Stimulated activated naive CD8-positive, alpha-beta T cell treated with anti-CD3 and anti-CD28 coated beads, Interleukin-15, amount 100 ng/mL, for 72 hours (primary cell): ENCODE measurements at regions not wholly inside any gene's neighbourhood (a gene's known extent, or its start where the extent isn't known, plus 50 kb on each side); places are given as distances from the start of the nearest gene placed in this dataset.

Experiments used
- ATAC-seq: fragments of 150-1000 bp; cut with Tn5 transposase; 2 replicates; pipeline ENCODE4 v1.10.0; 2021; ENCODE audit warnings: mild to moderate bottlenecking, moderate library complexity
- DNase-seq, 2 donors: peaks; one replicate each; pipeline ENCODE4 v3.0.0; 2021 to 2022
- H3K27ac Mint-ChIP-seq, 2 donors: one replicate each; pipeline ENCODE4 v1.8.0; 2022; ENCODE audit warnings: mild to moderate bottlenecking in 2 of 2, mixed read lengths in 2 of 2, moderate library complexity in 2 of 2
- H3K27me3 Mint-ChIP-seq: one replicate; pipeline ENCODE4 v1.8.0; 2022; ENCODE audit warnings: mixed read lengths
- H3K4me1 Mint-ChIP-seq: one replicate; pipeline ENCODE4 v1.8.0; 2022; ENCODE audit warnings: mild to moderate bottlenecking, mixed read lengths
- H3K4me3 Mint-ChIP-seq, 2 donors: one replicate each; pipeline ENCODE4 v1.8.0; 2022; ENCODE audit warnings: mild to moderate bottlenecking in 2 of 2, mixed read lengths in 2 of 2, moderate library complexity in 1 of 2
- H3K9me3 Mint-ChIP-seq, 2 donors: one replicate each; pipeline ENCODE4 v1.8.0; 2022; ENCODE audit warnings: mixed read lengths in 2 of 2

DNA sequence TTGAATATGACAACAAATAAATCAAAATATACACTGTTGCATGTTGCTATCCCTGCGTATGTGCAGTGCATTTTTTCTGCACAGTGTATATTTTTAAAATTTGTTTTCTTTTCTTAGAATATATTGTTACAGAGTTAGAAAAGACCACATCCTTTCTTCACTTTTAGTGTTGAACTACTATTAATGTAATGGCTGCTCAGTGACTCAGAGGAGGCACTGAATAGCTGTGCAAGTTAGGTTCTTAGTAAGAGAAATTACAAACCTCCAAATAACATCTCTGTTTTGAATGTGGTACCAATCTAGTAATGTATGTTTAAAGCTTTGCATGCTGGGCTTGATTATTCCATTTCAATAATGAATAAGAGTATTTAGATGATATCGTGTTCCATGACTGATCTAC lies 208.9 kb upstream of the PRR16 start:
- Mint-ChIP-seq H3K4me3 (no peak overlapping the region), H3K4me1 (no peaks in the 10 kb centered on the region), H3K27me3 (no peaks in the 10 kb centered on the region), H3K27ac (no peak overlapping the region), H3K9me3 (no peaks in the 10 kb centered on the region)
- no peak for DNase-seq
- ATAC-seq: no peak

DNA sequence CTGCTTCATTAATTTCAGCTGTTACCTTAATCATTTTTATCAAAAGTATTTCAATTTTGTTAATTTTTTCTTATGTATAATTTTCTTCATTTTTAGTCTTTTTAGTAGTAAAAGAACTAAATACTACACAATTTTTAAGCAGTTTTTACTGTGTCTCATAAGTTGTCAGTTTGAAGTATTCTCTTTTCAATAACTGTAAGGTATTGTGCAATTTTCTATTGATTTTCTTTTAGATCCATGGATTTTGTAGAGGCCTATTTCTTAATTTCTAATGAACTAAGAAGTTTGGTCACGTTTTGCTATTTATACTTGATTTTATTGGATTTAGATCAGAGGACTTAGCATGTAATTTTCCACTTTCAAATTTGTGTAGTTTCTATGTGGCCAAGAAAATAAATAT lies 207.7 kb upstream of the PRR16 start:
- no peaks in the 10 kb centered on the region for H3K9me3 Mint-ChIP-seq
- no peak for DNase-seq
- no peak overlapping the region for H3K4me3 Mint-ChIP-seq
- no peak overlapping the region for H3K27ac Mint-ChIP-seq
- ATAC-seq: no peak
- H3K4me1 Mint-ChIP-seq: no peaks in the 10 kb centered on the region
- H3K27me3 Mint-ChIP-seq: no peaks in the 10 kb centered on the region

DNA sequence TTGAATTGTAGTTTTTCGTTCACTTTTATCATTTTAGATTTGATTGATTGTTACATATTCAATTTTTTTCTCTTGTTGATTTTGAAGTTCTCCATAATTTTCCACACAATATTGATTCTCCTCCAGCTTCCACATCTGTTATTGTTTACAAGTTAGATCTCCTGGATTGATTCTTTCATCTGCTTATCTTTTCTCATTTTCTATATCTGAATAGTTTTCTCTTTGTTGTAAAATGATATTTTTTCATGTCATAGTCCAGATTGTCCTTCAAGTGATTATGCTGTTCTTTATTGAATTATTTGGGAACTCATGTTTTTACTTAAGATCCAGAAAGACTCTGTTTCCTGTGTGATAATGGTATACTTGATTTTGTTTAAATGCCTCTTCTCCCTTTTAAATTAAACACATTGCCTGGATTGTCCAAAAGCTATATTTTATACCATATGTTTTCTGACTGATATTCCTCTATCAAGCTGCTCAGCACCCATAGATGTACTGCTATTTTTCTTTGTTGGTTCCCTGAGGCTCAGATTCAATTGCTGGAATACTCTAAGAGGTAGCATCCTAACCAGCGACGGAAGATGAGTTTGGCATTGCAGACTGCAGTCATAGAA lies 206.6 kb upstream of the PRR16 start:
- no peak for ATAC-seq
- no peak overlapping the region for H3K27ac Mint-ChIP-seq
- no peak overlapping the region for H3K4me3 Mint-ChIP-seq
- no peaks in the 10 kb centered on the region for H3K4me1 Mint-ChIP-seq
- DNase-seq: no peak
- H3K9me3 Mint-ChIP-seq: no peaks in the 10 kb centered on the region
- H3K27me3 Mint-ChIP-seq: no peaks in the 10 kb centered on the region

DNA sequence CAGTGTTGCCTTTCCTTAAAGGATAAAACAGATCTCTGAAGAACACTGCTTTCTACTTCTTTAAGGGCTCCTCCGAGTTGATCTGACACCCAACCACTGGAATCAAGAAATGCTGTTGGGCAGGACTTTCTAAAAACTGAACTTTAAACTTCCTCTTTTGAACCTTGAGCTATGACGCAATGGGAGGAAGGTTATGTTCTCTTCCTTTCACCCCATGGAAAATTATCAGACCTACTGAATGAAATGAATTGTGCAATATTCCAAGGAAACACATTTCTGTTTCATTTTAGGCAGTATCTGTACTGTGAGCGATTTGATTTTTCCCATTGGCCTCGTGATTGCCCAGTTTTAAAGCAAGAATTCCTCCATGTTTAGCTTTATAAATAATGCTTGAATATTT lies 206.0 kb upstream of the PRR16 start:
- ATAC-seq: no peak
- no peaks in the 10 kb centered on the region for H3K27me3 Mint-ChIP-seq

DNA sequence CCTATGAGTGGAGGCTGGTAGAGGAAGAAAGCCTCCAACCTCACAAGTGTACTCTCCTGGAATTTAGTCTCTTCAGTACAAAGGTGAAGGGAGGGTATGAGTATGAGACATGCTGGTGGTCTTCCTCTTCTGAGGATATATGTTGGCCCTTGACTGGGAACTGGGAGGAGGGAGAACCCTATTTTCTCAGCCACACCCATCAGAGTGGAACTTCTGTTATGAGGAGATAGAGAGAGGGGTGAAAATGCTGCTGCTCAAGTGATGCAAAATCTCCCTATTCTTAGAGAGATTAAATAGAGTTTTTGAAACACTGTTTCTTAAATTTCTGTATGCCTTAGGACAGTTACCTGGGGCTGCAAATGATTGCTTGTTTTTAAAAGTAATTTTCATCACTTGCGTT lies 203.4 kb upstream of the PRR16 start:
- DNase-seq (no peak), ATAC-seq (no peak)
- Mint-ChIP-seq H3K9me3 (no peaks in the 10 kb centered on the region), H3K27me3 (no peaks in the 10 kb centered on the region), H3K27ac (no peak overlapping the region), H3K4me3 (no peak overlapping the region), H3K4me1 (no peaks in the 10 kb centered on the region)

More for the DNA sequence above, 206.0 kb upstream of the PRR16 start:
- H3K9me3 Mint-ChIP-seq: no peaks in the 10 kb centered on the region
- no peak overlapping the region for H3K27ac Mint-ChIP-seq
- H3K4me3 Mint-ChIP-seq: no peak overlapping the region
- H3K4me1 Mint-ChIP-seq: no peaks in the 10 kb centered on the region
- no peak for DNase-seq

DNA sequence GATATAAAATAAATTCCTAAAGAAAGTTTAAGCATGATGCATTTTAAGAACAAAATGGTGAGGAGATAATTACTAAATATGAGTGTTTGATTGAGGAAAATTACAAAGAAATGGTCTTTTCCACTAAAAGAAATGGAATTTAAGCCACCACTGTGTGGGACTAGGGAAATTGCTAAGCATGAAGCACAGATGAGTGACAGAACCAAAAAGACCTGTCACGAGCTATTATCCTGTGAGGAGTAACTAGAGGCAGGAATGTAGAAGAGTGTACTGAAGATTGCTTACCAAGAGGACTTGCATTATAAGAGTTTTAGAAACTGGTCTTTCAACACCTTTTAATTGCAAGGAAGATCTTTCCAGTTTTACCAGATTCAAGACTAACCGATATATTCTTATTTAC lies 193.6 kb upstream of the PRR16 start:
- Mint-ChIP-seq H3K4me1 (no peaks in the 10 kb centered on the region), H3K9me3 (peaks cover 4 to 14% of the 10 kb centered on the region in 2 donors), H3K4me3 (no peak overlapping the region), H3K27ac (no peak overlapping the region), H3K27me3 (no peaks in the 10 kb centered on the region)
- ATAC-seq (no peak), DNase-seq (no peak)

DNA sequence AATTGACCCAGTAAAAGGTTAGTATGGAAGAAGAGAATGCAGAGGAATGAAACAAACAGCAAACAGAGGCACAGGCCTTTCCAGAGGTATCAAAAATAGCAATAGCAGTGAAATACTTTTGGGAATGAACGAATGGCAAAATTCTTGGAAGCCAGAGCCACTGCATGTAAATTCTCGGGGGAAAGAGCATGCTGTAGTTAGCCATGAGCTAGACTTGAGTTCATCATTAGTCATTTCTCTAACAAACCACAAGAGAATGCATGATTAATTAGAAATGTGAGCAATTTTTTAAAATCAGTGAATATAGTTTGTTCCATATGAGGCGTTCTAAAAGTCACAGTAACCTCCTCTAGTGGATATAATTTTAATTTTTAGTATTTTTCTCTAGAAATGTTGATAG lies 170.3 kb upstream of the PRR16 start:
- no peak overlapping the region for H3K4me3 Mint-ChIP-seq
- ATAC-seq (no peak), DNase-seq (no peak)
- no peaks in the 10 kb centered on the region for H3K9me3 Mint-ChIP-seq
- H3K4me1 Mint-ChIP-seq: no peaks in the 10 kb centered on the region
- no peak overlapping the region for H3K27ac Mint-ChIP-seq
- no peaks in the 10 kb centered on the region for H3K27me3 Mint-ChIP-seq

DNA sequence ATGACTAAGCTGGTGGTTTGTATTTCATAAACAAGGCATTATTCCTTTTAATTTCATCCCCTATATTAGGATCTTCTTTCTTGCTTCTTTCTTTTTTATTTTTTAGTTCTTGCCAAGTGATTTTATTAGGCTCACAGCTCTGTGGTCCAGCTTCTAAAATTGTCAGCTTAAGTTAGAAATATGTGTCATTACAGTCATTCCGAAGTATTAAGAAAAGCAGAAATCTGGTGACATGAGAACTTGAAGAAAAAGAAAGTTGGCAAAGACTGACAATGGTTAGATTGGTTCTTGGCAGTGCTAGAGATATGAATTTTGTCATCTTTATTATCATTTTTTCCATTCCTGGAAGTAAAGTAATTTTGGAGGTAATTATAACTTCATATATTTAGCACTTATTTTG lies 166.5 kb upstream of the PRR16 start:
- no peaks in the 10 kb centered on the region for H3K9me3 Mint-ChIP-seq
- no peaks in the 10 kb centered on the region for H3K4me1 Mint-ChIP-seq
- ATAC-seq (no peak), DNase-seq (no peak)
- no peak overlapping the region for H3K4me3 Mint-ChIP-seq
- no peak overlapping the region for H3K27ac Mint-ChIP-seq
- no peaks in the 10 kb centered on the region for H3K27me3 Mint-ChIP-seq

DNA sequence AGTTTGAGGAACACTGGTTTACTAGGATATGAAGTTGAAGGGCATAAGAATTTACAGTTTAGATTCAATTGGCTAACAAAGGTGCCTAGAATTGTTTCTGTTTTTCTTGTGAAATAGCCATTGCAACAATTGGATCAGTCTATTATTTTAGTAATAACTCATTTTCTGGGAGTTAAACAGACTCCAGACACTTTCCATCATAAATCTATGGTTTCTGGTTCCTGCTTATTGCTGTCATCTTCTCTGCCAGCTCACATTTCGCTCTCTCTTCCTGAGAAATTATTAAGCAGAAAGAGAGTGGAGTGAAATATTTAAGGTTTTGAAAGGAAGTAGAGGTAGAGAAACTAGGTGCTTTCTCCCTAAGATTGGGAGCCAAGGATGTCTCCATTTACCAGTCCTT lies 165.1 kb upstream of the PRR16 start:
- H3K4me1 Mint-ChIP-seq: no peaks in the 10 kb centered on the region

DNA sequence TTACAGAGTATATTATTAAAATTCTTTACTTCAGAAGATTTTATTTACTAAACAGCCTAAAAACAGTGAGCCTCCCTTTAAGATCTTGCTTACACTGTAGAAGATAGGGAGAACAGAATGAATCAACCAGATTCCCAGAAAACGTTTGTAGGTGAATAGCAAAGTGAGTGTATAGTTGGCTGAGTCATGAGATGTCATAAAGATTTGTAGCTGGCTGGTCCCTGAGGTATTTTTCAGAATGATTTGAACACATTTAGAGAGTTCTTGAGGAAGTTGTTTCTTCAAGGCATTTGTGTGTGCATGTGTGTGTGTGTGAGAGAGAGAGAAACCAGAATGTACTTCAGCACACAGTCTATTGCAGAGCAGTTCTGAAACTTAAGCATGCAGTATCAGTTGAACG lies 159.4 kb upstream of the PRR16 start:
- no peaks in the 10 kb centered on the region for H3K27me3 Mint-ChIP-seq
- no peak for ATAC-seq
- no peak overlapping the region for H3K4me3 Mint-ChIP-seq
- H3K4me1 Mint-ChIP-seq: no peaks in the 10 kb centered on the region
- no peak for DNase-seq
- H3K9me3 Mint-ChIP-seq: no peaks in the 10 kb centered on the region
- H3K27ac Mint-ChIP-seq: no peak overlapping the region

More for the DNA sequence above, 165.1 kb upstream of the PRR16 start:
- no peak overlapping the region for H3K27ac Mint-ChIP-seq
- H3K27me3 Mint-ChIP-seq: no peaks in the 10 kb centered on the region
- no peak overlapping the region for H3K4me3 Mint-ChIP-seq
- no peak for ATAC-seq
- no peaks in the 10 kb centered on the region for H3K9me3 Mint-ChIP-seq
- no peak for DNase-seq

DNA sequence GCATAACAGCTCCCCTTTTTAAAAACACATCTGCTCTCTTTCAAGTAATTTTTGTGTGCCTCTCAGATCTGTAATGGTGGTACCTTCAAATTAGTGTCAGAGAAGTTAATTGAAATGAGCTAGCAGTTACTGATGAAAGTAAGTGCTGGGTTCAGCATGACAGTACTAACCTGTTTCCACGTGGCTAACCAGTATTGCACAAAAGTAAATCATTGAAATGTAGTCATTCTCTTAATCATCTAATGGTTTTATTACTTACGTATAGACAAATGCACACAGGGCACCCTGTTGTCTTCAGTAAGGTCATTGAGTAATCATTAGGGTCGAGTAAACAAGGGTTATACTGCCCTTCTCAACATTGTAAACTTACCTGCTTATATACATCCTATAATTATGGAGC lies 157.8 kb upstream of the PRR16 start:
- ATAC-seq: no peak
- no peaks in the 10 kb centered on the region for H3K4me1 Mint-ChIP-seq
- no peak overlapping the region for H3K4me3 Mint-ChIP-seq
- no peaks in the 10 kb centered on the region for H3K27me3 Mint-ChIP-seq
- H3K9me3 Mint-ChIP-seq: no peaks in the 10 kb centered on the region
- no peak for DNase-seq
- H3K27ac Mint-ChIP-seq: no peak overlapping the region

DNA sequence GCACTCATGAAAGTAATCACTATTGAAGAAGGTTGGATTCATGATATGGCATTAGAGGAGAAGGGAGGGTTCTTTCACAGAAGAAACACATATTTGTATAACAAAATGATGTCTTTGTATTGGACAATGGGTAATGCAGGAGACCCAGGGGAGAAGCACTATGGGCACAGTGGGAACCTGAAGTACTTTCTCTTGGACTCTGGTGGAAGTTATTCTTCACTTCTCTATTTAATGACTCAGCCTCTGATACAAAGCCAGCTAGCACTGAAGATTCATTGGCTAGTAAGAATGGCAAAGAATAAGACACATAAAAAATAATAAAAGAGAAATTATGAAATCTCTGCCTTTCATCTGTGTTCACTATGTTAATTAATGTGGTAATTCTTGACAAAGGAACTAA lies 149.9 kb upstream of the PRR16 start:
- no peak overlapping the region for H3K27ac Mint-ChIP-seq
- no peaks in the 10 kb centered on the region for H3K4me1 Mint-ChIP-seq
- H3K9me3 Mint-ChIP-seq: peaks cover 0 to 6% of the 10 kb centered on the region in 2 donors
- no peaks in the 10 kb centered on the region for H3K27me3 Mint-ChIP-seq
- H3K4me3 Mint-ChIP-seq: no peak overlapping the region
- ATAC-seq (no peak), DNase-seq (no peak)

DNA sequence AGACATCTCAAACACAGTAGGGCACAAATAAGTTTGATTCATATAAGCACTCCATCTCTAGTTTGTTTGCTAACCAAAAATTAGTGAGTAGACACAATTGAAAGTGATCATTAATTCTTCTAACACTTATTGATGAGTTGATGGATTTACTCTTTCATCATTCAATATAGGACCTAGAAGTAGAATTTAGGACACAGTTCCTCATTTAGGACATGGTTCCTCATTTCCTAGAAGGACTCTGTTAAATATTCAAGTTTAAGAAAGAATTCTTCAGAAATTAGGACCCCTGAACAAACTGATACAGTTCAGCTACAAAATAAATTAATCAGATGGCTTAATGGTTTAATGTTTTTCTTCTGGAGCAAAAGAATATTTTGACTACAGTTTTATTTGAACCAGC lies 143.5 kb upstream of the PRR16 start:
- no peak overlapping the region for H3K4me3 Mint-ChIP-seq

DNA sequence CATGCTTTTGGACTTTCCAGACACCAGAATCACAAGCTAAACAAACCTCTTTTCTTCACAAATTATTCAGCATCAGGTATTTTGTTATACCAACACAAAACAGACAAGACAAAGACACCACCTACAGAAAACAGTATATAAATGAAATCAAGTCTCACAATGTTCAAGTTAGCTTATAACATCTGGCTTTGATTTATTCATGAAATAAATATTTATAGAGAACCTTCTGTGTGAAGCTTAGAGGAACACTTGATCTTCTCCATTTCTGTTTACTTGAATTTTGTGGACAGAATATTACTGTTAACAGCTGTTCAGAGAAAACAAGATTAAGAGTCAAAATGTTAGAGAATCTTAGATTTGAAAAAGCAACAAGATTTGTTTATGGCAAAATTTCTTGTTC lies 137.4 kb upstream of the PRR16 start:
- H3K27ac Mint-ChIP-seq: no peak overlapping the region
- H3K4me1 Mint-ChIP-seq: no peaks in the 10 kb centered on the region
- H3K9me3 Mint-ChIP-seq: peaks cover 5% of the 10 kb centered on the region in 2 donors
- DNase-seq (no peak), ATAC-seq (no peak)
- no peaks in the 10 kb centered on the region for H3K27me3 Mint-ChIP-seq
- H3K4me3 Mint-ChIP-seq: no peak overlapping the region

More for the DNA sequence above, 143.5 kb upstream of the PRR16 start:
- no peaks in the 10 kb centered on the region for H3K4me1 Mint-ChIP-seq
- no peak for DNase-seq
- no peak overlapping the region for H3K27ac Mint-ChIP-seq
- no peaks in the 10 kb centered on the region for H3K27me3 Mint-ChIP-seq
- ATAC-seq: no peak
- H3K9me3 Mint-ChIP-seq: peaks cover 0 to 11% of the 10 kb centered on the region in 2 donors

DNA sequence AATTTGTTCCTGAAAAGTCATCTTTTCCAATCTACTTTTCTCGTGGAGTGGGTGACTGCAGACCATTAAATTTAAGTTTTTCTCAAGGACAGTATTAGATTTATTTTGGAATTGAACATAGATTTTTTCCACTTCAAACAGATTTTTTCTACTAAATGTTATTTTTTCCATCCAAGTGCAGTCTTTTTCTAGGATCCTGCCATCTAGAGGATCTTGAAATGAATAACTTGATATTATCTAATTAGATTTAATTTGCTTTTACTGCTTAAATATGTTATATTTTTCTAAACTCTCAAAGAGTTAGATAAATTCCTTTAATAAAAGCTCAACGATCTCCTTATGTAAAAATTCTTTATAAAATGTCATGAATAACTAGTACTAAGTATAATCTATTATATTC lies 136.9 kb upstream of the PRR16 start:
- no peak for DNase-seq
- Mint-ChIP-seq H3K27me3 (no peaks in the 10 kb centered on the region), H3K4me3 (no peak overlapping the region), H3K9me3 (peaks cover 5% of the 10 kb centered on the region in 2 donors), H3K27ac (no peak overlapping the region), H3K4me1 (no peaks in the 10 kb centered on the region)
- ATAC-seq: no peak

DNA sequence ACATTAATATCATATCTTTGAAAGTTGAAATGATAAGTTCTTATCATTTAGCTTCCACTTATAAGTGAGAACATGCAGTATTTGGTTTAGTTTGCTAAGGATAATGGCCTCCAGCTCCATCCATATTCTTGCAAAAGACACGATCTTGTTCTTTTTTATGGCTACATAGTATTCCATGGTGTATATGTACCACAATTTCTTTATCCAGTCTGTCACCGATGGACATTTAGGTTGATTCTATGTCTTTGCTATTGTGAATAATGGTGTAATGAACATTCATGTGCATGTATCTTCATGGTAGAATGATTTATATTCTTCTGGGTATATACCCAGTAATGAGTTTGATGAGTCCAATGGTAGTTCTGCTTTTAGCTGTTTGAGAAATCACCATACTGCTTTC lies 135.0 kb upstream of the PRR16 start:
- ATAC-seq: no peak
- peaks cover 5% of the 10 kb centered on the region in 2 donors for H3K9me3 Mint-ChIP-seq

DNA sequence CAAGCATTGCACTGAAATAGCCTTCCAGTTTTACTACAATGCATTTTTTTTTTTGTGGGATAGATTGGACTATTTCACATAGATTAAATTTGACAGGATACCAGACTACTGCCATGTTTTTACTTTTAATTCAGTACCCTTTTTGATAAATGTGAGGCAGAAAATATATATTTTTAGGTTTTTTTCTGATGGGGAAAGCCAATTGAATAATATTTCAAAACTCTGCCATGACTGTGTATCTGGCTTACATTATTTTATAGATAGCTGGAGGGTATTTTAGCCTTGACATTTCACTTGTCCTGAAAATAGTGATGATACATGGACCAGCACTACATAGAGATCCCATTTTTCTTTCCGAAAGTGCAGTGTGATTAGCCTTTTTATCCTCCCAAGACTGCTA lies 133.5 kb upstream of the PRR16 start:
- H3K27me3 Mint-ChIP-seq: no peaks in the 10 kb centered on the region
- no peak for ATAC-seq

More for the DNA sequence above, 135.0 kb upstream of the PRR16 start:
- Mint-ChIP-seq H3K4me1 (no peaks in the 10 kb centered on the region), H3K27me3 (no peaks in the 10 kb centered on the region), H3K27ac (no peak overlapping the region), H3K4me3 (no peak overlapping the region)
- DNase-seq: no peak

More for the DNA sequence above, 133.5 kb upstream of the PRR16 start:
- no peaks in the 10 kb centered on the region for H3K4me1 Mint-ChIP-seq
- no peak overlapping the region for H3K27ac Mint-ChIP-seq
- no peak overlapping the region for H3K4me3 Mint-ChIP-seq
- H3K9me3 Mint-ChIP-seq: peaks cover 0 to 5% of the 10 kb centered on the region in 2 donors
- DNase-seq: no peak
